NK-92 treated with Interleukin-12 subunit alpha and Interleukin-12 subunit beta, amount 100 ng/mL, for 24 hours (cell line): ENCODE measurements at regions not wholly inside any gene's neighbourhood (a gene's known extent, or its start where the extent isn't known, plus 50 kb on each side); places are given as distances from the start of the nearest gene placed in this dataset.
"Not testable (repeated sequence)": the region's sequence is repeated elsewhere in the genome, so short reads cannot be mapped to it uniquely, and the experiment has no call there.

Experiments
- DNase-seq: peaks from one replicate; lab custom pipeline; 2025; lab: John Stamatoyannopoulos, UW

DNA sequence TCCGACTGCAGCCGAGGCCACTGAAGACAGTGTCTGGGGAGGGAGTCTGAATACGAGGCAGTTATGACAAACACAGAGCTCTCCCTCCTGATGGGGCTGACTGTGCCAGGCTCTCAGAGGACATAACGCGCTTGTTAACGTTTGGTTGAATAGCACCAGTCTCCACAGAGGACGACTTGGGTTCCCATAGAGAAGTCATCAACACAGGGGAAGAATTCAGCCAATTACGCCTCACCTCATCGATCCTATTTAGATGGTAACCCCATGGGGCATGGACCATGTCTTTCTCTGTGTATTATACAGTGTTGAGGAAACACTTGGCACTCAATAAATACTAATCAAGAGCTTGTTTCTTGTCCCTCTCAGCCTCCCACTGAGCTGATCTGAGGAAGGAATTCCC, 642.6 kb upstream of the LCORL start:
- no peak for DNase-seq

DNA sequence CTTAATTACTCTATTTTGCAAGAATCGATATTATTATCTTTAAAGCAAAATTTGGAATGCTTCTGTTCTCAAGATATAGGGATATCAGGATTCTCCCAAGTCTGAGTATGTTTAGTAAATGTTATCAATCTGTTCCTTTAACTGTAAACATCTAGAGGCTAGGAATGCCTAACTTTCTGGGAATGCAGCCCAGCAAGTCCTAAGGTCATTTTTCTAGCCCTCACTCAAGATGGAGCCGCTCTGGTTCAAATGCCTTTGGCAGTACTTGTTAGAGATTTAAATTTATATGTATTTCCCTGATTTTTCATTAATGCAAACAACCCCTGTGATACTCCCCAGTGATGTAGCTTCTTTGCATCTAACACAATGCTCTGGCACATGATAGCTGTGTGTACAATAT, 623.8 kb upstream of the LCORL start:
- no peak for DNase-seq

- DNase-seq: no peak
Observed at GRCh38 chr4:18641334-18641733, 619.8 kb upstream of the LCORL start.

GRCh38 chr4:18638031-18638430, 616.5 kb upstream of the LCORL start:
- no peak for DNase-seq

DNA sequence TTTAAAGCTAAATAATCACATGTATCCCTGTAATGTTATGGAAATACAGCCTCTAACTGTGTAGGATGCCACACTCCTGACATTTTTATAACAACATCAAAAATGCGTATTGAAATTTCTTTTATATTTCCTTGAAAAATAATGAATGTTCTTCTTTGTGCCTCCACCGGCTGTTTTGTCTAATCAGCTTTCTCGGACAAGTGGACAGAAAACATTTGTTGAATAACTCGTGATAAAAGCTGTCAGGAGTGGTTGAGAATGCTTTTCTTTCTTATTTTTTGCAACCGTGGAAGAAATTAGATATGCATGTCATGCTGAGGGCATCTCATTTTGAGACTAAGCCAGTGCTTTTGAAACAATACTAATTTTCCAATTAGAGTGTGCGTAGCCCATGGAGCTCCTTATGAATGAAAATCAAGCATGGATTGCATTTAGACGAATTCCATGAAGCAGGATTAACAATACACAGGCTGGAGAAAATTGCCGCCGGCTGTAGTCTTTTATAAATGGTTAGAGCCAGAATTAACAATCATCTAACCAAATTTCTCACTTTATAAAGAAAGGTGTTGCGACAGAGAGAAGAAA, 614.5 kb upstream of the LCORL start:
- DNase-seq: no peak

DNA sequence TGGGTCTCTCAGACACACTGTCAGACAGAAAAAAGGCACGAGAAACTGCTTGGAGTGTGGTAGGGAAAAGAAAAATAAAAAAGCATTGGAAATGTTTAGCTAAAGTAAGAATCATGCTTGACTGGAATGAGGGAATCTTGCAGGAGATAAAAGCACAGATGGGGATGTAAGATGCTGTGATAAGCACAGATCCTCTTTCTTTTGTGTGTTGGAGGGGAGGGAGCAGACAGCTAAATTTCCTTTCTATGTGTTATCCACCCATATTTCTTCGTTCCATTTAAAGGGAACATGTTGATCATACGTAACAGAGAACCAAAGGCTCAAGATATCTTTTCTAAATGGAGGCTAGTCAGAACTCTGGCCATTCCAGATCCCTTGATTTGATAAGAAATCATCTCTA, 614.0 kb upstream of the LCORL start:
- DNase-seq: no peak

DNA sequence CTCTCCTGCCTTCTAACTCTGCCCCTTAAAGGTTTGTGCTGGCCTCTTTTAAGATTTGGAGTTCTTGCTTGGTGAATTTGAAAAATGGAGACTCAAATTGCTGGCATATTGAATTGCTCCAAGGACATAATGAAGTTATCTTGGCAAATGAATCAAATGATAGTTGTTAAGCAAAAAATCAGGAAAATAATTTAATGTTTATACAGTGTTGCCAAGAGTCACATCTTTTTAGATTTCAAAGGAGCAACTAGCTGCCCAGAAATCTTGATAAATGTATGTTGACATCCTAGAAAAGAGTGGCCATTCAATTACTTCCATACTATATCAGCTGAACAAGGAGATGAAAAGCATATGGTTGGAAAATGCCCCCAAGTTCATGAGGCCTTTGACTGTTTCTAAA, 610.0 kb upstream of the LCORL start:
- no peak for DNase-seq

- no peak for DNase-seq
Observed at GRCh38 chr4:18630218-18631110, 608.9 kb upstream of the LCORL start.

- DNase-seq: no peak
Observed at GRCh38 chr4:18627447-18628005, 606.0 kb upstream of the LCORL start.

DNA sequence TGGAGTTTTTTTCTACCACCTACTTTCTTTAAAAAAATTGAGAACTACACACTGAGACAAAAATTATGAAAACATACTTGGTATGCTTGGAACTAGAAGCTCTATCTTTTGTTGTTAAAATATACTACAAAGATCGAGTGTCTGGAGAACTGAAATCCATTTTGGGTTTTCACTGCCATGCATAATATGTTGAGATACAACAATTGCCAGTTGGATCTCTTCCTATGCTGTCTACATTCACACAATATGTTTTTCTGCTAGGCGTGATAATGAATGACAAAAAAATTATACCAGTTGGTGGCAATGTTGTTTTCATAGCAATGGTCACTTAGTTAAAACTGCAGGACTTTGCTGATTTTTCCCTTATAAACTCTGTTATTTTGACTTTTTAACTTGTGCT, 605.4 kb upstream of the LCORL start:
- no peak for DNase-seq

DNA sequence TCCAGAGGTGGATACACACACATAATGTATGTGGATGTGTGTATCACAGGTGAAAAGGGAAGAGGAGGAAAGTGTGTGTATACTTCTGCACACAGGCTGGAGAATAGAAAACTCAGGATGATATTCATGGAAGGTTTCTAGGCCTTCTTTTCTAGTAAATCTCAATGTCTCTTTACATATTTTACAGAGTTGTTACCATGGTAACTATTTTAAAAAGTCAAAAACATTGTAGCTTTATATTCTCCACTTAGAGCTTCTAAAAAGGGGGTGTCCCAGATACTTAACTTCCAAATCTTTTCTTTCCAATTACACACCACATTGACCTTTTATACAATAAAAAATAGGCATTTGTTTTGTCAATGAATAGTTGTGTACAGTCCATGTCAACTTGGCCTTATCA, 604.8 kb upstream of the LCORL start:
- DNase-seq: no peak

- DNase-seq: no peak
Observed at GRCh38 chr4:18621186-18621585, 599.6 kb upstream of the LCORL start.

GRCh38 chr4:18616720-18617119, 595.2 kb upstream of the LCORL start:
- no peak for DNase-seq

DNA sequence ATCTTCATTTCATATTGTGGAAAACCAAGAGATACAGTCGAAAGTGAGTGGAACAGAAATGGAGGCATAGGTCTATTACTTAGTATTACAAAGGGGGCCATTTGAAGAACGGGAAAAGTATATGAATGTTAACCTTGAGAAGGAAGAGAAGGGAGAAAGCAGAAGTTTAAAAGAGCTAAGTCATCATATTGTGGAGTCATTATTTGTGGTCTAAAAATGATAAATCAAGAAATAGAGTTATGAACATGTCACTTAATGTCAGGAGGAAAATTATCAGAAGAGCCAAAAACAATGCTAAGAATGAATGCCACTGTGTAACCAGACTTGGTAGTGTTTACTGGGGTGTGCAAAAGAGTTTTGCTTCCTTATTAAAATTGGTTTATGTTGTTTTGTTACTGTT, 589.5 kb upstream of the LCORL start:
- DNase-seq: no peak

GRCh38 chr4:18608908-18609533, 587.5 kb upstream of the LCORL start:
- DNase-seq: no peak

GRCh38 chr4:18602610-18603009, 581.1 kb upstream of the LCORL start:
- DNase-seq: not testable (repeated sequence)

GRCh38 chr4:18593297-18594002, 571.9 kb upstream of the LCORL start:
- DNase-seq: no peak

GRCh38 chr4:18582841-18583240, 561.3 kb upstream of the LCORL start:
- DNase-seq: no peak

GRCh38 chr4:18578307-18578706, 556.8 kb upstream of the LCORL start:
- no peak for DNase-seq

GRCh38 chr4:18572481-18572880, 550.9 kb upstream of the LCORL start:
- DNase-seq: no peak

DNA sequence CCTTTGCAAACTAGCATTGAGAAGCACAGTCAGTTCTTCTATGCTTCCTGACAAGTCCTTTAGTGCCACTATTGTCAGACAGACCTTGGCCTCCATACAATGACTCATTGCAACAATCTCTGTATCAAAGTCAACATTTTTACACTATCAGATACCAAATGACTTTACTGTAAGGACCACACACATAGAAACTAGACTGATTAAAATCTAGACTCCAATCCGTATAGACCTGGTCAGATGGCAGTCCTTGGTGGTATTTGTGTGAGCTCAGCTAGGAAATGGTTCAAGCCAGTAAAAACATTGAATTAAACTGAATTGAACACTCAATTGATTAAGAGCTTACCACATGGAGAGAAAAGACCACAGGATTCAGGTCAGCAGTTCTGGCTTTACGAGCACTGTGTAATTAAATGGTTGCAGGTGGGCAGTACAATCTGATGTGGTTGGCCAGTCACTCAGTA, 549.8 kb upstream of the LCORL start:
- no peak for DNase-seq

DNA sequence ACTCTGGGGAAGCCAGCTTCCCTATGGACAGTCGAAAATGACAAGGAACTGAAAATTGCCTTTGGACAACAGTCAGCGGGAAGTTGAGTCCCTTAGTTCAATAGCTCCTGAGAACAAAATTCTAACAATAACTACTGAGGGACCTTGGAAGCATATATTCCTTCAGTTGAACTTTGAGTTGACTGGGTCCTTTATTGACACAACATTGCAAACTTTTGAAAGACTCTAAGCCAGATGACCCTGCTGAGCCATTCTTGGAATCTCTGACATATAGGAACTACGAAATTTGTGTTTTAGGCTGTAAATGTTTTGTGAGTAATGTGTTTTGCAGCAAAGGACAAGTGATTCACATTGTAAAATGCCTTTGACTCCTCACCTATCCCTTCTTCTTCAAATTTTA, 548.8 kb upstream of the LCORL start:
- DNase-seq: no peak
